SK-N-SH treated with all-trans-retinoic acid at 6 μM for 48 hours (cell line): ENCODE measurements at regions not wholly inside any gene's neighbourhood (a gene's known extent, or its start where the extent isn't known, plus 50 kb on each side); places are given as distances from the start of the nearest gene placed in this dataset.

Source experiments
- BACH2 ChIP-seq: fragments of 250-450 bp; sonication (Bioruptor Pico); IDR thresholded peaks from 2 replicates; pipeline ENCODE4 v1.9.0; 2021; ENCODE audit warnings: mild to moderate bottlenecking, borderline replicate concordance
- PATZ1 ChIP-seq: fragments of 250-450 bp; sonication (Bioruptor Pico); IDR thresholded peaks from 2 replicates; pipeline ENCODE4 v1.8.0; 2020; ENCODE audit warnings: mild to moderate bottlenecking, moderate library complexity, borderline replicate concordance
- ZC3H10 ChIP-seq: fragments of 250-450 bp; sonication (Bioruptor Pico); IDR thresholded peaks from 2 replicates; pipeline ENCODE4 v1.5.1; 2021; ENCODE audit warnings: mild to moderate bottlenecking, moderate library complexity
- ZNF565 ChIP-seq: fragments of 450-650 bp; formaldehyde crosslinking; conservative IDR thresholded peaks from 2 replicates; pipeline ENCODE4 v1.5.0; 2020; ENCODE audit warnings: low read depth, mild to moderate bottlenecking, moderate library complexity

GRCh38 chr7:91519241-91520158 lies 255.3 kb downstream of the FZD1 start:
- no peak; the same call in 1 of the 2 replicates for TF ChIP-seq PATZ1 (CRISPR knock-in tag)
- no peak for TF ChIP-seq ZNF565 (CRISPR knock-in tag)
- TF ChIP-seq ZC3H10 (CRISPR knock-in tag): no peak
- TF ChIP-seq BACH2: no peak
